ENCODE measurements at regions not wholly inside any gene's neighbourhood (a gene's known extent, or its start where the extent isn't known, plus 50 kb on each side); places are given as distances from the start of the nearest gene placed in this dataset.

GRCh38 chr6:92934625-92935024 is 484.7 kb downstream of the EPHA7 start:
- intact Hi-C loops (cut with DNase I; ENCODE audit: low total_unique reads) = no loop called here
- DNase-seq (ENCODE audit: low spot score in 2 of 2) = no peak
- TF ChIP-seq CTCF (IDR thresholded peaks at IDR 0.05) (no peak), POLR2A (IDR thresholded peaks at IDR 0.05) (no peak)
- 89 to 100% methylated on average over 1 of the region's 1 CpG for WGBS, 2 donors
- H3K4me3 ChIP-seq (ENCODE audit: low read depth, poor library complexity, severe bottlenecking) = no peak overlapping the region

GRCh38 chr6:92930171-92930570 is 489.2 kb downstream of the EPHA7 start:
- TF ChIP-seq CTCF (IDR thresholded peaks at IDR 0.05) (no peak), POLR2A (IDR thresholded peaks at IDR 0.05) (no peak)
- DNase-seq (ENCODE audit: low spot score in 2 of 2) = no peak
- intact Hi-C loops (cut with DNase I; ENCODE audit: low total_unique reads) = no loop called here
- H3K4me3 ChIP-seq (ENCODE audit: low read depth, poor library complexity, severe bottlenecking) = no peak overlapping the region
- 72 to 80% methylated on average over 5 of the region's 5 CpGs for WGBS, 2 donors

- TF ChIP-seq POLR2A (IDR thresholded peaks at IDR 0.05) = no peak
- TF ChIP-seq CTCF (IDR thresholded peaks at IDR 0.05) = no peak
- no peak for DNase-seq (ENCODE audit: low spot score in 2 of 2)
- no peak overlapping the region for H3K4me3 ChIP-seq (ENCODE audit: low read depth, poor library complexity, severe bottlenecking)
- intact Hi-C loops (cut with DNase I; ENCODE audit: low total_unique reads) = no loop called here
- 66 to 69% methylated on average over 5 of the region's 5 CpGs for WGBS, 2 donors
Observed at GRCh38 chr6:92922216-92922806, 497.0 kb downstream of the EPHA7 start.

- intact Hi-C loops (cut with DNase I; ENCODE audit: low total_unique reads) = no loop called here
- no peak for DNase-seq (ENCODE audit: low spot score in 2 of 2)
- H3K4me3 ChIP-seq (ENCODE audit: low read depth, poor library complexity, severe bottlenecking) = no peak overlapping the region
- no peak for TF ChIP-seq CTCF (IDR thresholded peaks at IDR 0.05)
- 86 to 94% methylated on average over 2 of the region's 2 CpGs for WGBS, 2 donors
Observed at GRCh38 chr6:92915466-92915865, 503.9 kb downstream of the EPHA7 start.

- WGBS, 2 donors = 93 to 100% methylated on average over 1 of the region's 1 CpG
- intact Hi-C loops (cut with DNase I; ENCODE audit: low total_unique reads) = no loop called here
- no peak for TF ChIP-seq CTCF (IDR thresholded peaks at IDR 0.05)
- no peak for TF ChIP-seq POLR2A (IDR thresholded peaks at IDR 0.05)
- H3K4me3 ChIP-seq (ENCODE audit: low read depth, poor library complexity, severe bottlenecking) = no peak overlapping the region
- no peak for DNase-seq (ENCODE audit: low spot score in 2 of 2)
Observed at GRCh38 chr6:92911301-92911700, 508.1 kb downstream of the EPHA7 start.

- intact Hi-C loops (cut with DNase I; ENCODE audit: low total_unique reads) = no loop called here
- no peak for TF ChIP-seq POLR2A (IDR thresholded peaks at IDR 0.05)
- TF ChIP-seq CTCF (IDR thresholded peaks at IDR 0.05) = no peak
- 70 to 84% methylated on average over 1 of the region's 1 CpG for WGBS, 2 donors
- DNase-seq (ENCODE audit: low spot score in 2 of 2) = no peak
- H3K4me3 ChIP-seq (ENCODE audit: low read depth, poor library complexity, severe bottlenecking) = no peak overlapping the region
Observed at GRCh38 chr6:92910646-92911045, 508.7 kb downstream of the EPHA7 start.
